NOMO-1 (cell line): ENCODE measurements at regions not wholly inside any gene's neighbourhood (a gene's known extent, or its start where the extent isn't known, plus 50 kb on each side); places are given as distances from the start of the nearest gene placed in this dataset.
"Not testable (repeated sequence)": the region's sequence is repeated elsewhere in the genome, so short reads cannot be mapped to it uniquely, and the experiment has no call there.

Source experiments
- DNase-seq, 2 experiments: peaks; one replicate each; lab custom pipeline; 2025; ENCODE audit not compliant: unreplicated experiment in 2 of 2; lab: John Stamatoyannopoulos, UW

- no peak for DNase-seq
Observed at GRCh38 chr5:164998142-164998541, 1492.7 kb downstream of the MAT2B start.

GRCh38 chr5:164998590-164998989 is 1493.2 kb downstream of the MAT2B start:
- DNase-seq, result no peak

- no peak for DNase-seq
Observed at GRCh38 chr5:165000479-165001190, 1495.2 kb downstream of the MAT2B start.

- DNase-seq, result no peak
Observed at GRCh38 chr5:165003283-165003682, 1497.9 kb downstream of the MAT2B start.

GRCh38 chr5:165004175-165004574 is 1498.8 kb downstream of the MAT2B start:
- no peak for DNase-seq

- peak; percentile 71 to 92 for DNase-seq
Observed at GRCh38 chr5:165014439-165014838, 1509.0 kb downstream of the MAT2B start.

- DNase-seq, result peak; percentile 46 to 72
Observed at GRCh38 chr5:165015126-165015525, 1509.7 kb downstream of the MAT2B start.

GRCh38 chr5:165015547-165015946 is 1510.1 kb downstream of the MAT2B start:
- peak in 1 of 2 experiments; percentile 36 for DNase-seq

- DNase-seq, result no peak
Observed at GRCh38 chr5:165026971-165027370, 1521.6 kb downstream of the MAT2B start.

- no peak for DNase-seq
Observed at GRCh38 chr5:165028356-165028755, 1522.9 kb downstream of the MAT2B start.

- DNase-seq, result peak; percentile 28 to 53
Observed at GRCh38 chr5:165029099-165029870, 1523.9 kb downstream of the MAT2B start.

GRCh38 chr5:165030971-165031370 is 1525.6 kb downstream of the MAT2B start:
- no peak for DNase-seq

- no peak for DNase-seq
Observed at GRCh38 chr5:165031371-165031770, 1526.0 kb downstream of the MAT2B start.

- DNase-seq, result no peak
Observed at GRCh38 chr5:165035520-165035919, 1530.1 kb downstream of the MAT2B start.

- DNase-seq, result no peak
Observed at GRCh38 chr5:165039748-165040147, 1534.3 kb downstream of the MAT2B start.

- not testable (repeated sequence) for DNase-seq
Observed at GRCh38 chr5:165045941-165046340, 1540.5 kb downstream of the MAT2B start.

GRCh38 chr5:165055476-165055875 is 1550.1 kb downstream of the MAT2B start:
- DNase-seq, result peak in 1 of 2 experiments; percentile 38

- DNase-seq, result no peak
Observed at GRCh38 chr5:165057145-165057544, 1551.7 kb downstream of the MAT2B start.

- DNase-seq, result no peak
Observed at GRCh38 chr5:165066751-165067385, 1561.4 kb downstream of the MAT2B start.

- DNase-seq, result no peak
Observed at GRCh38 chr5:165076686-165077085, 1571.3 kb downstream of the MAT2B start.

- no peak for DNase-seq
Observed at GRCh38 chr5:165079389-165079788, 1574.0 kb downstream of the MAT2B start.

GRCh38 chr5:165083394-165083793 is 1578.0 kb downstream of the MAT2B start:
- DNase-seq, result no peak
